H1 (cell line): ENCODE measurements at regions not wholly inside any gene's neighbourhood (a gene's known extent, or its start where the extent isn't known, plus 50 kb on each side); places are given as distances from the start of the nearest gene placed in this dataset.

Source experiments
- CEBPB ChIP-seq: IDR thresholded peaks from 2 replicates; pipeline ENCODE4 v1.6.1; 2012; ENCODE audit warnings: low read depth, low read length
- CHD7 ChIP-seq: fragments of 300-600 bp; sonication (generic); IDR thresholded peaks from 2 replicates; pipeline ENCODE4 v1.7.1; 2012; ENCODE audit warnings: low read length, moderate library complexity, mild to moderate bottlenecking, inconsistent platforms; ENCODE audit not compliant: insufficient replicate concordance
- HDAC2 ChIP-seq, 2 experiments: fragments of 300-600 bp in 1 of 2; sonication (generic) in 1 of 2; IDR thresholded peaks; 2 replicates each; pipeline ENCODE4 v1.6.1; 2011 to 2012; ENCODE audit warnings: low read depth in 2 of 2, low read length in 2 of 2, mild to moderate bottlenecking in 2 of 2, moderate library complexity in 2 of 2, borderline replicate concordance in 1 of 2, inconsistent platforms in 1 of 2
- PHF8 ChIP-seq: fragments of 200-600 bp; sonication (generic); conservative IDR thresholded peaks from 2 replicates; pipeline ENCODE4 v1.7.1; 2012; ENCODE audit warnings: low read depth, mild to moderate bottlenecking, inconsistent platforms, low read length, moderate library complexity
- ZNF274 ChIP-seq: IDR thresholded peaks from 2 replicates; pipeline ENCODE4 v1.7.0; 2012; ENCODE audit warnings: low read length, borderline replicate concordance; ENCODE audit errors: extremely low read depth

- TF ChIP-seq CHD7 = no peak
- TF ChIP-seq HDAC2 (IDR thresholded peaks at IDR 0.05; ENCODE audit: borderline replicate concordance in 1 of 2, low read depth in 2 of 2, low read length in 2 of 2) = no peak
- no peak for TF ChIP-seq CEBPB
- no peak for TF ChIP-seq ZNF274
- no peak for TF ChIP-seq PHF8
These were observed 926.7 kb upstream of the ZNF722 start (continued) for GRCh38 chr7:63071920-63072319.
